Sigmoid colon (tissue), 4 donors: ENCODE measurements at regions not wholly inside any gene's neighbourhood (a gene's known extent, or its start where the extent isn't known, plus 50 kb on each side); places are given as distances from the start of the nearest gene placed in this dataset.

ENCODE experiments used
- POLR2A ChIP-seq, 2 donors: fragments of 450-650 bp; IDR thresholded peaks; one replicate each; pipeline ENCODE4 v1.6.1; 2016; ENCODE audit warnings: antibody characterized with exemption in 2 of 2, mild to moderate bottlenecking in 2 of 2, moderate library complexity in 2 of 2
- POLR2AphosphoS5 ChIP-seq, 4 donors: sonication (generic); formaldehyde crosslinking; IDR thresholded peaks; one replicate each; pipeline ENCODE4 v1.6.1; 2017; ENCODE audit warnings: antibody characterized with exemption in 4 of 4
- TF ChIP-seq, protein P1 (sequence below), 4 experiments: fragments of 450-650 bp in 3 of 4; fragments of 200-600 bp in 1 of 4; IDR thresholded peaks; one replicate each; pipeline ENCODE4 v1.5.1; 2016 to 2019; ENCODE audit warnings: antibody characterized with exemption in 4 of 4, mild to moderate bottlenecking in 3 of 4, moderate library complexity in 2 of 4

- TF ChIP-seq, protein P1, sequence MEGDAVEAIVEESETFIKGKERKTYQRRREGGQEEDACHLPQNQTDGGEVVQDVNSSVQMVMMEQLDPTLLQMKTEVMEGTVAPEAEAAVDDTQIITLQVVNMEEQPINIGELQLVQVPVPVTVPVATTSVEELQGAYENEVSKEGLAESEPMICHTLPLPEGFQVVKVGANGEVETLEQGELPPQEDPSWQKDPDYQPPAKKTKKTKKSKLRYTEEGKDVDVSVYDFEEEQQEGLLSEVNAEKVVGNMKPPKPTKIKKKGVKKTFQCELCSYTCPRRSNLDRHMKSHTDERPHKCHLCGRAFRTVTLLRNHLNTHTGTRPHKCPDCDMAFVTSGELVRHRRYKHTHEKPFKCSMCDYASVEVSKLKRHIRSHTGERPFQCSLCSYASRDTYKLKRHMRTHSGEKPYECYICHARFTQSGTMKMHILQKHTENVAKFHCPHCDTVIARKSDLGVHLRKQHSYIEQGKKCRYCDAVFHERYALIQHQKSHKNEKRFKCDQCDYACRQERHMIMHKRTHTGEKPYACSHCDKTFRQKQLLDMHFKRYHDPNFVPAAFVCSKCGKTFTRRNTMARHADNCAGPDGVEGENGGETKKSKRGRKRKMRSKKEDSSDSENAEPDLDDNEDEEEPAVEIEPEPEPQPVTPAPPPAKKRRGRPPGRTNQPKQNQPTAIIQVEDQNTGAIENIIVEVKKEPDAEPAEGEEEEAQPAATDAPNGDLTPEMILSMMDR (IDR thresholded peaks at IDR 0.05) = no peak
- TF ChIP-seq POLR2AphosphoS5 (IDR thresholded peaks at IDR 0.05) = no peak
- no peak for TF ChIP-seq POLR2A (IDR thresholded peaks at IDR 0.05)
Measured at GRCh38 chr13:109668433-109669233, 117.8 kb downstream of the IRS2 start.
